ENCODE measurements at regions not wholly inside any gene's neighbourhood (a gene's known extent, or its start where the extent isn't known, plus 50 kb on each side); places are given as distances from the start of the nearest gene placed in this dataset.

DNA sequence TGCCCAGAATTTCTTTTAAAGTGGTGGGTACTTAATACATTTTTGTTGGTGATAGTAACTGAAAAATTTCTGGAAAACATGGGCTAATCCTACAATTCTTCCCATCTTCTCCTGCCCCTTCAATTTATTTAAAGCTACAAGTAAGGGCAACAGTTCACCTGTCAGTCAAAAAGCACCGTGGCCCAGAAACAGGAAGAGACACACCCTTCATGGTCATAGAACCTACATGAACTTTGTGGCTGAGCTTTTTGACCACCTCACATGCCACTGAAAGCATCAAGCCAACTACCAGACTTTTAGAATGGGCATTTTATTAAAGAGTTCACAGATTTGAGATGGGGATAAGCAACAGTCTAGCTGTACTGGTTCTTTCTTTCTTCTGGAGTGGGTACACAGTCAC is 201.1 kb upstream of the CNR1 start:
- Histone ChIP-seq H3K9me3 (replicated peaks; ENCODE audit: control insufficient read depth, insufficient read depth, low read length) (no peaks in the 10 kb centered on the region), H4K20me1 (ENCODE audit: control insufficient read depth, insufficient read depth) (no peaks in the 10 kb centered on the region), H3K36me3 (ENCODE audit: control insufficient read depth in 2 of 2, insufficient read depth in 2 of 2, low read length in 1 of 2) (no peaks in the 10 kb centered on the region), H3K4me3 (no peak overlapping the region), H3K4me1 (ENCODE audit: control insufficient read depth, insufficient read depth, low read length) (no peaks in the 10 kb centered on the region), H3K27me3 (replicated peaks in 1 of 2; ENCODE audit: control insufficient read depth in 2 of 2, insufficient read depth in 2 of 2, low read length in 1 of 2) (no peaks in the 10 kb centered on the region), H3K27ac (ENCODE audit: control insufficient read depth, insufficient read depth) (no peak overlapping the region), H3K4me2 (ENCODE audit: control insufficient read depth, insufficient read depth) (no peak overlapping the region), H3K79me2 (ENCODE audit: control insufficient read depth, insufficient read depth, low read length) (no peaks in the 10 kb centered on the region), H3K9ac (ENCODE audit: control insufficient read depth, insufficient read depth, low read length) (no peak overlapping the region), H2AFZ (ENCODE audit: control insufficient read depth, low read depth, low read length) (no peak overlapping the region)
- FAIRE-seq, result no peak
- intact Hi-C loops (cut with micrococcal nuclease; ENCODE audit: unreplicated experiment) (no loop called here), in situ Hi-C loops (cut with MboI) (no loop called here)
- BruUV-seq (replicated peaks), result no TSS peak
- TF ChIP-seq SP1 (IDR thresholded peaks at IDR 0.05; ENCODE audit: low read depth, low read length) (no peak), SPI1 (IDR thresholded peaks at IDR 0.05; ENCODE audit: borderline replicate concordance, insufficient read depth, low read depth, low read length) (peak; percentile 21; the same call in 1 of the 2 replicates)
- TF ChIP-seq, protein P1, sequence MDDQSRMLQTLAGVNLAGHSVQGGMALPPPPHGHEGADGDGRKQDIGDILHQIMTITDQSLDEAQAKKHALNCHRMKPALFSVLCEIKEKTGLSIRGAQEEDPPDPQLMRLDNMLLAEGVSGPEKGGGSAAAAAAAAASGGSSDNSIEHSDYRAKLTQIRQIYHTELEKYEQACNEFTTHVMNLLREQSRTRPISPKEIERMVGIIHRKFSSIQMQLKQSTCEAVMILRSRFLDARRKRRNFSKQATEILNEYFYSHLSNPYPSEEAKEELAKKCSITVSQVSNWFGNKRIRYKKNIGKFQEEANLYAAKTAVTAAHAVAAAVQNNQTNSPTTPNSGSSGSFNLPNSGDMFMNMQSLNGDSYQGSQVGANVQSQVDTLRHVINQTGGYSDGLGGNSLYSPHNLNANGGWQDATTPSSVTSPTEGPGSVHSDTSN (IDR thresholded peaks at IDR 0.05; ENCODE audit: insufficient replicate concordance, low read depth, low read length), result peak; percentile 45
- TF ChIP-seq, protein P2, sequence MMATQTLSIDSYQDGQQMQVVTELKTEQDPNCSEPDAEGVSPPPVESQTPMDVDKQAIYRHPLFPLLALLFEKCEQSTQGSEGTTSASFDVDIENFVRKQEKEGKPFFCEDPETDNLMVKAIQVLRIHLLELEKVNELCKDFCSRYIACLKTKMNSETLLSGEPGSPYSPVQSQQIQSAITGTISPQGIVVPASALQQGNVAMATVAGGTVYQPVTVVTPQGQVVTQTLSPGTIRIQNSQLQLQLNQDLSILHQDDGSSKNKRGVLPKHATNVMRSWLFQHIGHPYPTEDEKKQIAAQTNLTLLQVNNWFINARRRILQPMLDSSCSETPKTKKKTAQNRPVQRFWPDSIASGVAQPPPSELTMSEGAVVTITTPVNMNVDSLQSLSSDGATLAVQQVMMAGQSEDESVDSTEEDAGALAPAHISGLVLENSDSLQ (IDR thresholded peaks at IDR 0.05), result peak; percentile 83
- WGBS (ENCODE audit: insufficient coverage, insufficient replicate concordance, low lambda C conversion rate, missing lambda C conversion rate), result 6% methylated on average over 1 of the region's 1 CpG
- no peak for DNase-seq (ENCODE audit: low read depth, low spot score)
- ChIA-PET RAD21 (ENCODE audit: unreplicated experiment) (interaction anchor here (0.9 to 1.2 kb wide), 2 partner anchors 8 to 662 kb away, joined by 3 read pairs; no protein-coding TSS in a partner anchor), SMC1A (ENCODE audit: uncharacterized antibody, unreplicated experiment) (interaction anchor here (0.6 to 1.4 kb wide), 5 partner anchors 9 to 501 kb away, joined by 3 read pairs; no protein-coding TSS in a partner anchor), CTCF (interaction anchor here (1.0 to 1.3 kb wide), 2 partner anchors 9 to 13 kb away, joined by 3 to 5 read pairs; no protein-coding TSS in a partner anchor), POLR2A (no interaction called here)
- peak; percentile 52 for ATAC-seq

DNA sequence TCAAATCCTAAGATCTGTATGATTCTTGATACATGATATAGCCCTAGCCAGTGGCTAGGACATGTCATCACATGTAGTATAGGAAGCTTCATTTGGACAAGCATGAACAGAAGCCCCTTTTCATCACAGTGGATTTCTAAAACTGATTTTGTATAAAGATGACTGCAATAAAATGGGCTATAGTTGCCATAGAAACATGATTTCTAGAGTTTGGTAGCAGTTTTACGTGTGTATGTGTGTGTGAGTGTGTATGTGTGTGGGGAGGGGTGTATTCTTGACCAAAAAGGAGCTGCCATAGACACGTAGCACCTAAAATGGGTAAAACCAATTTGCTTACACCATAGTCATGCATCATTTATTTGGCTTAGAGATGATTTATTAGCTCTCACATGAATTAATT is 200.5 kb upstream of the CNR1 start:
- FAIRE-seq (no peak), DNase-seq (ENCODE audit: low read depth, low spot score) (no peak), ATAC-seq (no peak)
- ChIA-PET CTCF (interaction anchor here (0.9 to 1.3 kb wide), 3 partner anchors 8 to 14 kb away, joined by 3 to 5 read pairs (median 3); no protein-coding TSS in a partner anchor), RAD21 (ENCODE audit: unreplicated experiment) (interaction anchor here (0.9 to 1.2 kb wide), 2 partner anchors 9 to 661 kb away, joined by 3 read pairs; no protein-coding TSS in a partner anchor), SMC1A (ENCODE audit: uncharacterized antibody, unreplicated experiment) (interaction anchor here (0.6 to 1.4 kb wide), 6 partner anchors 8 to 502 kb away, joined by 3 read pairs; no protein-coding TSS in a partner anchor), POLR2A (no interaction called here)
- in situ Hi-C loops (cut with MboI) (no loop called here), intact Hi-C loops (cut with micrococcal nuclease; ENCODE audit: unreplicated experiment) (no loop called here)
- H3K36me3 ChIP-seq (ENCODE audit: control insufficient read depth in 2 of 2, insufficient read depth in 2 of 2, low read length in 1 of 2), result no peaks in the 10 kb centered on the region
- 21% methylated on average over 2 of the region's 2 CpGs for WGBS (ENCODE audit: insufficient coverage, insufficient replicate concordance, low lambda C conversion rate, missing lambda C conversion rate)
- H3K4me2 ChIP-seq (ENCODE audit: control insufficient read depth, insufficient read depth), result no peak overlapping the region
- no peak overlapping the region for H3K4me3 ChIP-seq
- H3K9me3 ChIP-seq (replicated peaks; ENCODE audit: control insufficient read depth, insufficient read depth, low read length), result no peaks in the 10 kb centered on the region
- no peak overlapping the region for H3K27ac ChIP-seq (ENCODE audit: control insufficient read depth, insufficient read depth)
- H2AFZ ChIP-seq (ENCODE audit: control insufficient read depth, low read depth, low read length), result no peak overlapping the region
- no peaks in the 10 kb centered on the region for H3K4me1 ChIP-seq (ENCODE audit: control insufficient read depth, insufficient read depth, low read length)
- no peaks in the 10 kb centered on the region for H3K79me2 ChIP-seq (ENCODE audit: control insufficient read depth, insufficient read depth, low read length)
- H3K9ac ChIP-seq (ENCODE audit: control insufficient read depth, insufficient read depth, low read length), result no peak overlapping the region
- no peak for TF ChIP-seq CHD1 (IDR thresholded peaks at IDR 0.05; ENCODE audit: low read depth, low read length)
- TF ChIP-seq PML (IDR thresholded peaks at IDR 0.05; ENCODE audit: low read length), result no peak
- TF ChIP-seq, protein P3, sequence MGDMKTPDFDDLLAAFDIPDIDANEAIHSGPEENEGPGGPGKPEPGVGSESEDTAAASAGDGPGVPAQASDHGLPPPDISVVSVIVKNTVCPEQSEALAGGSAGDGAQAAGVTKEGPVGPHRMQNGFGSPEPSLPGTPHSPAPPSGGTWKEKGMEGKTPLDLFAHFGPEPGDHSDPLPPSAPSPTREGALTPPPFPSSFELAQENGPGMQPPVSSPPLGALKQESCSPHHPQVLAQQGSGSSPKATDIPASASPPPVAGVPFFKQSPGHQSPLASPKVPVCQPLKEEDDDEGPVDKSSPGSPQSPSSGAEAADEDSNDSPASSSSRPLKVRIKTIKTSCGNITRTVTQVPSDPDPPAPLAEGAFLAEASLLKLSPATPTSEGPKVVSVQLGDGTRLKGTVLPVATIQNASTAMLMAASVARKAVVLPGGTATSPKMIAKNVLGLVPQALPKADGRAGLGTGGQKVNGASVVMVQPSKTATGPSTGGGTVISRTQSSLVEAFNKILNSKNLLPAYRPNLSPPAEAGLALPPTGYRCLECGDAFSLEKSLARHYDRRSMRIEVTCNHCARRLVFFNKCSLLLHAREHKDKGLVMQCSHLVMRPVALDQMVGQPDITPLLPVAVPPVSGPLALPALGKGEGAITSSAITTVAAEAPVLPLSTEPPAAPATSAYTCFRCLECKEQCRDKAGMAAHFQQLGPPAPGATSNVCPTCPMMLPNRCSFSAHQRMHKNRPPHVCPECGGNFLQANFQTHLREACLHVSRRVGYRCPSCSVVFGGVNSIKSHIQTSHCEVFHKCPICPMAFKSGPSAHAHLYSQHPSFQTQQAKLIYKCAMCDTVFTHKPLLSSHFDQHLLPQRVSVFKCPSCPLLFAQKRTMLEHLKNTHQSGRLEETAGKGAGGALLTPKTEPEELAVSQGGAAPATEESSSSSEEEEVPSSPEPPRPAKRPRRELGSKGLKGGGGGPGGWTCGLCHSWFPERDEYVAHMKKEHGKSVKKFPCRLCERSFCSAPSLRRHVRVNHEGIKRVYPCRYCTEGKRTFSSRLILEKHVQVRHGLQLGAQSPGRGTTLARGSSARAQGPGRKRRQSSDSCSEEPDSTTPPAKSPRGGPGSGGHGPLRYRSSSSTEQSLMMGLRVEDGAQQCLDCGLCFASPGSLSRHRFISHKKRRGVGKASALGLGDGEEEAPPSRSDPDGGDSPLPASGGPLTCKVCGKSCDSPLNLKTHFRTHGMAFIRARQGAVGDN (IDR thresholded peaks at IDR 0.05), result no peak
- no peak for TF ChIP-seq SREBF2 (IDR thresholded peaks at IDR 0.05; ENCODE audit: low read length)
- TF ChIP-seq SREBF1 (IDR thresholded peaks at IDR 0.05; ENCODE audit: low read length), result no peak
- no TSS peak for BruUV-seq (replicated peaks)
- no peaks in the 10 kb centered on the region for H4K20me1 ChIP-seq (ENCODE audit: control insufficient read depth, insufficient read depth)
- H3K27me3 ChIP-seq (replicated peaks in 1 of 2; ENCODE audit: control insufficient read depth in 2 of 2, insufficient read depth in 2 of 2, low read length in 1 of 2), result no peaks in the 10 kb centered on the region
